AG04449 (cell line): ENCODE measurements at regions not wholly inside any gene's neighbourhood (a gene's known extent, or its start where the extent isn't known, plus 50 kb on each side); places are given as distances from the start of the nearest gene placed in this dataset.

ENCODE experiments used
- CTCF ChIA-PET: fragments of 350-600 bp; formaldehyde crosslinking; extraction: SDS; loops from one replicate; lab custom pipeline; 2021; ENCODE audit warnings: antibody characterized with exemption; lab: Yijun Ruan, JAX
- POLR2A ChIA-PET: fragments of 400-600, 350-600 bp; formaldehyde crosslinking; extraction: SDS; loops from one replicate; lab custom pipeline; 2020; ENCODE audit warnings: antibody characterized with exemption, inconsistent platforms; lab: Yijun Ruan, JAX
- DNase-seq: peaks from one replicate; pipeline ENCODE4 v3.0.0-alpha.2; 2010; ENCODE audit warnings: low read depth, low spot score
- H3K4me3 ChIP-seq: 2 replicates; pipeline ENCODE4 v1.5.1; 2011; ENCODE audit warnings: low read depth, mild to moderate bottlenecking, control low read depth, low read length
- CTCF ChIP-seq: IDR thresholded peaks from one replicate; pipeline ENCODE4 v1.5.1; 2011; ENCODE audit warnings: mild to moderate bottlenecking, moderate library complexity, low read length, control low read depth, inconsistent platforms; ENCODE audit not compliant: insufficient read depth; ENCODE audit errors: missing control alignments

GRCh38 chrX:45758319-45758718 is 557.6 kb upstream of the DIPK2B start:
- no peak for TF ChIP-seq CTCF
- ChIA-PET CTCF (interaction anchor here (0.7 kb wide), 1 partner anchor 251 kb away, joined by 3 read pairs; no protein-coding TSS in a partner anchor), POLR2A (interaction anchor here (0.5 to 1.5 kb wide), 6 partner anchors 12 to 243 kb away, joined by 3 to 7 read pairs (median 3); no protein-coding TSS in a partner anchor)
- DNase-seq = no peak
- H3K4me3 ChIP-seq = no peak overlapping the region

- ChIA-PET CTCF (no interaction called here), POLR2A (interaction anchor here (0.6 to 1.5 kb wide), 2 partner anchors 47 to 242 kb away, joined by 3 read pairs; no protein-coding TSS in a partner anchor)
- DNase-seq = no peak
- no peak for TF ChIP-seq CTCF
- H3K4me3 ChIP-seq = no peak overlapping the region
These were observed 556.6 kb upstream of the DIPK2B start for GRCh38 chrX:45757272-45757671.

GRCh38 chrX:45756557-45756956 is 555.9 kb upstream of the DIPK2B start:
- POLR2A ChIA-PET = interaction anchor here (1.0 kb wide), 1 partner anchor 87 kb away, joined by 4 read pairs; no protein-coding TSS in a partner anchor
- CTCF ChIA-PET = interaction anchor here (1.0 kb wide), 1 partner anchor 620 kb away, joined by 3 read pairs; no protein-coding TSS in a partner anchor
- no peak for TF ChIP-seq CTCF
- no peak for DNase-seq
- no peak overlapping the region for H3K4me3 ChIP-seq

GRCh38 chrX:45755703-45756102 is 555.0 kb upstream of the DIPK2B start:
- POLR2A ChIA-PET = interaction anchor here (0.8 to 1.0 kb wide), 3 partner anchors 16 to 86 kb away, joined by 3 to 4 read pairs (median 3); no protein-coding TSS in a partner anchor
- CTCF ChIA-PET = interaction anchor here (1.0 kb wide), 1 partner anchor 621 kb away, joined by 3 read pairs; no protein-coding TSS in a partner anchor
- no peak overlapping the region for H3K4me3 ChIP-seq
- TF ChIP-seq CTCF = no peak
- DNase-seq = no peak

GRCh38 chrX:45751156-45751555 is 550.5 kb upstream of the DIPK2B start:
- DNase-seq = no peak
- TF ChIP-seq CTCF = no peak
- ChIA-PET POLR2A (interaction anchor here (0.6 to 1.2 kb wide), 2 partner anchors 14 to 271 kb away, joined by 3 read pairs; no protein-coding TSS in a partner anchor), CTCF (interaction anchor here (1.6 kb wide), 1 partner anchor 237 kb away, joined by 9 read pairs; no protein-coding TSS in a partner anchor)
- H3K4me3 ChIP-seq = no peak overlapping the region

GRCh38 chrX:45750639-45751038 is 550.0 kb upstream of the DIPK2B start:
- CTCF ChIA-PET = interaction anchor here (0.8 to 1.6 kb wide), 2 partner anchors 236 to 428 kb away, joined by 3 to 9 read pairs; no protein-coding TSS in a partner anchor
- no peak overlapping the region for H3K4me3 ChIP-seq
- TF ChIP-seq CTCF = no peak
- DNase-seq = no peak
- POLR2A ChIA-PET = interaction anchor here (0.6 to 1.2 kb wide), 3 partner anchors 159 to 572 kb away, joined by 3 read pairs; no protein-coding TSS in a partner anchor
